DOHH2 (cell line): ENCODE measurements at regions not wholly inside any gene's neighbourhood (a gene's known extent, or its start where the extent isn't known, plus 50 kb on each side); places are given as distances from the start of the nearest gene placed in this dataset.

Source experiments
- H3F3A ChIP-seq: fragments of 200-600 bp; sonication (generic), shearing (Covaris generic); 2 replicates; pipeline ENCODE4 v1.6.0; 2016; ENCODE audit warnings: antibody characterized with exemption, mild to moderate bottlenecking; ENCODE audit not compliant: control insufficient read depth, insufficient read depth
- H3K27ac ChIP-seq: fragments of 200-600 bp; sonication (generic); 2 replicates; pipeline ENCODE4 v1.5.1; 2014; ENCODE audit warnings: low read depth, mild to moderate bottlenecking, low read length, moderate library complexity
- H3K27me3 ChIP-seq: fragments of 200-600 bp; sonication (generic); 2 replicates; pipeline ENCODE4 v1.6.1; 2014; ENCODE audit warnings: mild to moderate bottlenecking, low read length, mixed read lengths; ENCODE audit not compliant: control insufficient read depth
- H3K36me3 ChIP-seq: fragments of 200-600 bp; sonication (generic); 2 replicates; pipeline ENCODE4 v1.6.1; 2014; ENCODE audit warnings: mild to moderate bottlenecking, low read length, moderate library complexity, mixed read lengths; ENCODE audit not compliant: control insufficient read depth
- H3K4me1 ChIP-seq: fragments of 200-600 bp; sonication (generic); 2 replicates; pipeline ENCODE4 v1.6.1; 2014; ENCODE audit warnings: mild to moderate bottlenecking, low read length, mixed read lengths; ENCODE audit not compliant: control insufficient read depth
- H3K4me2 ChIP-seq: fragments of 200-600 bp; sonication (generic); 2 replicates; pipeline ENCODE4 v1.6.0; 2014; ENCODE audit warnings: mild to moderate bottlenecking, low read length, moderate library complexity
- H3K4me3 ChIP-seq: fragments of 200-600 bp; sonication (generic); 2 replicates; pipeline ENCODE4 v1.5.1; 2014; ENCODE audit warnings: mild to moderate bottlenecking, low read length, mixed read lengths
- H3K79me2 ChIP-seq: fragments of 200-600 bp; sonication (generic); 2 replicates; pipeline ENCODE4 v1.6.1; 2014; ENCODE audit warnings: mild to moderate bottlenecking, low read length, mixed read lengths; ENCODE audit not compliant: control insufficient read depth
- H3K9me2 ChIP-seq: fragments of 200-600 bp; sonication (generic); replicated peaks from 2 replicates; pipeline ENCODE4 v1.6.1; 2014; ENCODE audit warnings: mild to moderate bottlenecking, low read length, mixed read lengths; ENCODE audit not compliant: control insufficient read depth
- H3K9me3 ChIP-seq: fragments of 200-600 bp; sonication (generic); 2 replicates; pipeline ENCODE4 v1.6.1; 2014; ENCODE audit warnings: antibody characterized with exemption, low read length, mixed read lengths; ENCODE audit not compliant: control insufficient read depth, insufficient read depth
- H4K20me1 ChIP-seq: fragments of 200-600 bp; sonication (generic); 2 replicates; pipeline ENCODE4 v1.6.0; 2014; ENCODE audit warnings: low read depth, mild to moderate bottlenecking, antibody characterized with exemption, low read length, moderate library complexity; ENCODE audit not compliant: control insufficient read depth, insufficient read depth
- EZH2phosphoT487 ChIP-seq: fragments of 200-600 bp; sonication (generic); IDR thresholded peaks from 2 replicates; pipeline ENCODE4 v1.6.1; 2017; ENCODE audit warnings: borderline replicate concordance, mild to moderate bottlenecking, antibody characterized with exemption, low read length, moderate library complexity, mixed read lengths
- TF ChIP-seq, protein P1 (sequence below): fragments of 200-600 bp; sonication (generic); IDR thresholded peaks from one replicate; pipeline ENCODE4 v1.5.1; 2014; ENCODE audit warnings: antibody characterized with exemption, mild to moderate bottlenecking, low read depth, low read length; ENCODE audit not compliant: poor library complexity, severe bottlenecking

DNA sequence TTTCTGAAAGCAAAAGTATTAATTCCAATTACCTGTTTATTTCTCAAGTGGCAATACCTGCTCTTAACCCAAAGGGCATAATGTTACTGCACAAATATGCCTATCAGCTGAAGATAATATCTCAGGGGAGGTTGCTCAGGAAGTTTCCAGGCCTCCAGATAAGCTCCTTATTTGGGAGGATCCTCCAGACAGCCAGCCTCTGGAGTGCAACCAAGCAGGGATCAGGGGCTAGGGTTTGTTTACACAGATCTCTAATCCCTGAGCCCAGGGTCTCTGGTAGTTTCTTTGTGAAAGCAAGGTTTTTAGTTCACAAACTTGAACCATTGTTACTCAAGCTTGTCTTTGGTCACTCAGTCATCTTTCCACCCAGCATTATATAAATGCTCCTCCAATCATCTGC lies 124.4 kb downstream of the SLC38A4 start:
- H3K79me2 ChIP-seq = no peaks in the 10 kb centered on the region
- H3K36me3 ChIP-seq = no peaks in the 10 kb centered on the region
- TF ChIP-seq EZH2phosphoT487 = no peak
- TF ChIP-seq, protein P1, sequence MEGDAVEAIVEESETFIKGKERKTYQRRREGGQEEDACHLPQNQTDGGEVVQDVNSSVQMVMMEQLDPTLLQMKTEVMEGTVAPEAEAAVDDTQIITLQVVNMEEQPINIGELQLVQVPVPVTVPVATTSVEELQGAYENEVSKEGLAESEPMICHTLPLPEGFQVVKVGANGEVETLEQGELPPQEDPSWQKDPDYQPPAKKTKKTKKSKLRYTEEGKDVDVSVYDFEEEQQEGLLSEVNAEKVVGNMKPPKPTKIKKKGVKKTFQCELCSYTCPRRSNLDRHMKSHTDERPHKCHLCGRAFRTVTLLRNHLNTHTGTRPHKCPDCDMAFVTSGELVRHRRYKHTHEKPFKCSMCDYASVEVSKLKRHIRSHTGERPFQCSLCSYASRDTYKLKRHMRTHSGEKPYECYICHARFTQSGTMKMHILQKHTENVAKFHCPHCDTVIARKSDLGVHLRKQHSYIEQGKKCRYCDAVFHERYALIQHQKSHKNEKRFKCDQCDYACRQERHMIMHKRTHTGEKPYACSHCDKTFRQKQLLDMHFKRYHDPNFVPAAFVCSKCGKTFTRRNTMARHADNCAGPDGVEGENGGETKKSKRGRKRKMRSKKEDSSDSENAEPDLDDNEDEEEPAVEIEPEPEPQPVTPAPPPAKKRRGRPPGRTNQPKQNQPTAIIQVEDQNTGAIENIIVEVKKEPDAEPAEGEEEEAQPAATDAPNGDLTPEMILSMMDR = no peak
- H4K20me1 ChIP-seq = no peaks in the 10 kb centered on the region
- H3K9me3 ChIP-seq = no peaks in the 10 kb centered on the region
- H3K27me3 ChIP-seq = no peaks in the 10 kb centered on the region
- no peaks in the 10 kb centered on the region for H3K9me2 ChIP-seq
- no peaks in the 10 kb centered on the region for H3K4me1 ChIP-seq
- H3K4me2 ChIP-seq = no peak overlapping the region
- no peaks in the 10 kb centered on the region for H3F3A ChIP-seq
- no peak overlapping the region for H3K4me3 ChIP-seq
- H3K27ac ChIP-seq = no peak overlapping the region

DNA sequence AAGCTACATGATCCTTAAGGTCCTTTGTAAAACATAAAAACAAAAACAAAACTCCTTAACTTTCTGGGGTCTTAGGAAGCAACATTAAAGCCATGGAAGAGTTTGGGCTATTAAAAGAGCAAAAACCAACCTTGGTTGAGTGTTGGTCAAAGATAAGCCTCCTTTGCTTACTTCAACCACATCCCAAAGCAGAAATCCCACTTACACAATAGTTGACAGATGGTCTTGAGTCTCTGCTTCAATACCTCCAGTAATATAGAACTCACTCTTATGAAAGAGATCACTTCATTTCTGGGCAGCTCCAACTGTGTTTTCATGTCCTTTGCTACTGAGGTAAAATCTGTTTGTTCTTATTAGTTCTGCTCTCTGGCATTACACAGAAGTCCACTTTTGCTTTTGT lies 125.8 kb downstream of the SLC38A4 start:
- no peaks in the 10 kb centered on the region for H3F3A ChIP-seq
- H3K36me3 ChIP-seq = no peaks in the 10 kb centered on the region
- no peaks in the 10 kb centered on the region for H3K79me2 ChIP-seq
- TF ChIP-seq, protein P1 = no peak
- no peak for TF ChIP-seq EZH2phosphoT487
- H3K27me3 ChIP-seq = no peaks in the 10 kb centered on the region
- no peaks in the 10 kb centered on the region for H4K20me1 ChIP-seq
- H3K4me2 ChIP-seq = no peak overlapping the region
- no peaks in the 10 kb centered on the region for H3K4me1 ChIP-seq
- H3K27ac ChIP-seq = no peak overlapping the region
- H3K4me3 ChIP-seq = no peak overlapping the region
- H3K9me2 ChIP-seq = no peaks in the 10 kb centered on the region
- no peaks in the 10 kb centered on the region for H3K9me3 ChIP-seq

DNA sequence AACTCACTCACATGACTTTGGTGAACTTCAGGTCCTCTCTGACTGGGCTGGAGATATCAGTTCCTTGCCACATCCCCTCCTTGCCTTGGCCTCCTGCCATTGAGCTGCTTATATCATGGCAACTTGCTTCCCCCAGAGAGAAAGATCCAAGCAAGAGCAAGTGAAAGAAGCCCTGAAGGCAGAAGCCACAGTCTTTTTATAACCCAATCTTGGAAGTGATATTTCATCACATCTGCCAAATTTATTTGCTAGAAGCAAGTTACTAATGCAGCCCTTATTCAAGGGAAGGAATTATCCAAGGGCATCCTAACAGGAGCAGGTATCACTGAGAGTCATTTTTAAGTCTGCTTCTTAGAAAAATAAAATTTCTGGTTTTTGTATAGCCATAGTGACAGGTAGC lies 127.8 kb downstream of the SLC38A4 start:
- H3K27ac ChIP-seq = no peak overlapping the region
- no peaks in the 10 kb centered on the region for H3K4me1 ChIP-seq
- H3K4me2 ChIP-seq = no peak overlapping the region
- no peaks in the 10 kb centered on the region for H3K27me3 ChIP-seq
- H3K79me2 ChIP-seq = no peaks in the 10 kb centered on the region
- H3K9me3 ChIP-seq = no peaks in the 10 kb centered on the region
- no peak overlapping the region for H3K4me3 ChIP-seq
- TF ChIP-seq EZH2phosphoT487 = no peak
- TF ChIP-seq, protein P1 = no peak
- no peaks in the 10 kb centered on the region for H3K36me3 ChIP-seq
- no peaks in the 10 kb centered on the region for H4K20me1 ChIP-seq
- H3F3A ChIP-seq = no peaks in the 10 kb centered on the region
- no peaks in the 10 kb centered on the region for H3K9me2 ChIP-seq

DNA sequence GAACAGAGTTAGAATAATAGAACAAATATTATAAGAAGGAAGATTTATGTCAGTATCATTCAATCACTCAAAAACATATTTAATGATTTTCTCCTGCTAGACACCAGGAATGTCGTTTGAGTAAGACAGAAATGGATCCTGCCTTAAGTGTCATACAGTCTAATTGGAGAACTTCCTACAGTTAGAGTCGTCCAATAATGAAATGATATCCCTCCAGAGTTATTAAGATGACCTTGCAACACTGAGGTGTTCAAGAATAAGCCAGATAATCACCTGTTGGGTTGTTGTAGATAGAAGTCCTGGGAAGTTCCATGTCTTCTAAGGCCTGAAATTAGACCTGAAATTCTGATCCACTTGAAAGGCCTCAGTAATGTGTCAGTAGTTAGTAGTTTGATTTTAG lies 132.3 kb downstream of the SLC38A4 start:
- no peaks in the 10 kb centered on the region for H3K36me3 ChIP-seq
- no peak overlapping the region for H3K4me3 ChIP-seq
- no peaks in the 10 kb centered on the region for H3K27me3 ChIP-seq
- no peaks in the 10 kb centered on the region for H3K9me2 ChIP-seq
- no peak overlapping the region for H3K27ac ChIP-seq
- H3K4me2 ChIP-seq = no peak overlapping the region
- no peak for TF ChIP-seq EZH2phosphoT487
- TF ChIP-seq, protein P1 = no peak
- H3K79me2 ChIP-seq = no peaks in the 10 kb centered on the region
- H3K4me1 ChIP-seq = no peaks in the 10 kb centered on the region
- no peaks in the 10 kb centered on the region for H3K9me3 ChIP-seq
- H4K20me1 ChIP-seq = no peaks in the 10 kb centered on the region
- no peaks in the 10 kb centered on the region for H3F3A ChIP-seq
